ENCODE measurements at regions not wholly inside any gene's neighbourhood (a gene's known extent, or its start where the extent isn't known, plus 50 kb on each side); places are given as distances from the start of the nearest gene placed in this dataset.
"Not testable (repeated sequence)": the region's sequence is repeated elsewhere in the genome, so short reads cannot be mapped to it uniquely, and the experiment has no call there.

- ATAC-seq (replicated peaks in 1 of 4) (no peak), DNase-seq (no peak)
- Histone ChIP-seq H3K4me3 (ENCODE audit: control insufficient read depth in 1 of 2, extremely low read depth in 1 of 2, low read length in 1 of 2) (no peak overlapping the region), H3K27me3 (replicated peaks in 1 of 2; ENCODE audit: control insufficient read depth in 2 of 2, extremely low read depth in 1 of 2, insufficient read depth in 2 of 2, low read length in 1 of 2) (no peaks in the 10 kb centered on the region), H3K9me3 (no peaks in the 10 kb centered on the region), H3K36me3 (ENCODE audit: control insufficient read depth in 2 of 2, extremely low read depth in 1 of 2, insufficient read depth in 1 of 2, low read length in 1 of 2) (no peaks in the 10 kb centered on the region), H3K27ac (ENCODE audit: low read length) (no peak overlapping the region), H3K4me1 (ENCODE audit: control insufficient read depth in 1 of 2, extremely low read depth in 1 of 2, insufficient read depth in 2 of 2, low read length in 2 of 2) (no peaks in the 10 kb centered on the region)
- CTCF ChIA-PET, result no interaction called here
- POLR2A ChIA-PET, result no interaction called here
- WGBS (ENCODE audit: insufficient coverage), result no CpG with 5 or more reads among the region's 1 CpG
- no peak overlapping the region for H3K27ac Mint-ChIP-seq
- no peaks in the 10 kb centered on the region for H3K4me1 Mint-ChIP-seq
- H3K4me3 Mint-ChIP-seq, result no peak overlapping the region
- no peaks in the 10 kb centered on the region for H3K9me3 Mint-ChIP-seq
- H3K36me3 Mint-ChIP-seq, result peaks cover 1% of the 10 kb centered on the region
- no peaks in the 10 kb centered on the region for H3K27me3 Mint-ChIP-seq
Observed at GRCh38 chr6:126206504-126207246, 133.2 kb upstream of the CENPW start.

DNA sequence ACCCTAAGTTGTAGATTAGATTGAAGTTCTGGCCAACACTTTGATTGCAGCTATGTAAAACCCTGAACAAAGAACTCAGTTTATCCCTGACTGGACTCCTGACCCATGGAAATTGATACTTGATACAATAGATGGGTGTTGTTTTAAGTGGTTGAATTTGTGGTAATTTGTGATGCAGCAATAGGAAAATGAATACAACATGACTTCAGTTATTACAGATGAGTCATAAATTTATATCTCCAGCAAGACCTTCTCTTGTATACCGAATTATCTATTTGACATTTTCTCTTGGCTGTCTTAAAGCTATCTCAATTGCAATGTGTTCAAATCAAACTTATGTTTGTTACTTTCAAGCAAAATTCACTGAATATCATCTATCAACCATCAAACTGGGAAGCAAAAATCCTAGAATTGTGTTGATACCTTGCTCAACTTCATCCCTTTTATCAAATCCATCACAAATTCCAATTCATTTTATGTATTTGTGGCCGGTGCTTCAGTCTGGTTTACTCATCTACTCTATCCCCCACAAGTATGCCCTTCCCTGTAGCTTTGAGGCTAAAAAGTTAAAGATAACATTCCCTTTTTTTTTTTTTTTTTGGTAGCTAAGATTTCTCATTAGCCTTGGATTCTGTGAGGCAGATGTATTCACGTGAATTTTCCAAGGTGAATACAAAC is 129.4 kb upstream of the CENPW start:
- H3K36me3 ChIP-seq (ENCODE audit: control insufficient read depth in 2 of 2, extremely low read depth in 1 of 2, insufficient read depth in 1 of 2, low read length in 1 of 2), result no peaks in the 10 kb centered on the region
- H3K9me3 ChIP-seq, result no peaks in the 10 kb centered on the region
- CTCF ChIA-PET, result interaction anchor here in 1 of 2 donors (0.6 kb wide), 1 partner anchor 1217 kb away, joined by 3 read pairs; no protein-coding TSS in a partner anchor
- ATAC-seq (replicated peaks in 1 of 4) (no peak), DNase-seq (no peak)
- Mint-ChIP-seq H3K27ac (no peak overlapping the region), H3K36me3 (no peaks in the 10 kb centered on the region), H3K4me3 (no peak overlapping the region), H3K4me1 (no peaks in the 10 kb centered on the region), H3K9me3 (peaks cover 0 to 5% (median 0%) of the 10 kb centered on the region in 3 donors), H3K27me3 (no peaks in the 10 kb centered on the region)
- H3K27me3 ChIP-seq (replicated peaks in 1 of 2; ENCODE audit: control insufficient read depth in 2 of 2, extremely low read depth in 1 of 2, insufficient read depth in 2 of 2, low read length in 1 of 2), result no peaks in the 10 kb centered on the region
- POLR2A ChIA-PET, result no interaction called here
- no peaks in the 10 kb centered on the region for H3K4me1 ChIP-seq (ENCODE audit: control insufficient read depth in 1 of 2, extremely low read depth in 1 of 2, insufficient read depth in 2 of 2, low read length in 2 of 2)
- H3K27ac ChIP-seq (ENCODE audit: low read length), result no peak overlapping the region
- WGBS (ENCODE audit: insufficient coverage), result 80% methylated on average over 1 of the region's 3 CpGs
- no peak overlapping the region for H3K4me3 ChIP-seq (ENCODE audit: control insufficient read depth in 1 of 2, extremely low read depth in 1 of 2, low read length in 1 of 2)

DNA sequence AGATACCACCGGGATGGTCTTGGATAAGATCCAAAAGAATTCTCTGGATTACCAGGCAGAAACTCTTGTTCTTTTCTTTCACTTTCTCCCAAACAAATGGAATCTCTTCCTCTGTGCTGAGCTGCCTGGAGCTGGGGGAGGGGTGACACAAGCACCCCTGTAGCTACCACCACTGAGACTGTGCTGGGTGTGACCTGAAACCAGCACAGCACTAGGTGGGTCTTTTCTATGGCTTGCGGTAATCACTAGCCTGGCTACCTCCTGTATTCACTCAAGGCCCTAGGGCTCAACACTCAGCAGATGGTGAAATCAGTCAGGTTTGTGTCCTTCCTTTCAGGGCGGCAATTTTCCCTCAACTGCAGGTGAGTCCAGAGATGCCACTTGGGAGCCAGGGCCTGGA is 122.4 kb upstream of the CENPW start:
- no peaks in the 10 kb centered on the region for H3K4me1 Mint-ChIP-seq
- CTCF ChIA-PET, result no interaction called here

DNA sequence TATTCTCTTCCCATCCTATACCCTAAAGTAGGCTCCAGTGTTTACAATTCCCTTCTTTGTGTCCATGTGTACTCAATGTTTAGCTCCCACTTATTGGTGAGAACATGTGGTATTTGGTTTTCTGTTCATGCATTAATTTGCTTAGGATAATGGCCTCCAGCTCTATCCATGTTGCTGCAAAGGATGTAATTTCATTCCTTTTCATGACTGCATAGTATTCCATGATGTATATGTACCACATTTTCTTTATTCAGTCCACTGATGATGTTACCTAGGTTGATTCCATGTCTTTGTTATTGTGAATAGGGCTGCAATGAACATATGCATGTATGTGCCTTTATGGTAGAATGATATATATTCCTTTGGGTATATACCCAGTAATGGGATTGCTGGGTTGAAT is 119.0 kb upstream of the CENPW start:
- not testable (repeated sequence) for H3K36me3 ChIP-seq (ENCODE audit: control insufficient read depth in 2 of 2, extremely low read depth in 1 of 2, insufficient read depth in 1 of 2, low read length in 1 of 2); H3K4me1 Mint-ChIP-seq

More for the DNA sequence above, 122.4 kb upstream of the CENPW start:
- Histone ChIP-seq H3K4me3 (ENCODE audit: control insufficient read depth in 1 of 2, extremely low read depth in 1 of 2, low read length in 1 of 2) (no peak overlapping the region), H3K4me1 (ENCODE audit: control insufficient read depth in 1 of 2, extremely low read depth in 1 of 2, insufficient read depth in 2 of 2, low read length in 2 of 2) (no peaks in the 10 kb centered on the region), H3K27ac (ENCODE audit: low read length) (no peak overlapping the region), H3K9me3 (no peaks in the 10 kb centered on the region), H3K27me3 (replicated peaks in 1 of 2; ENCODE audit: control insufficient read depth in 2 of 2, extremely low read depth in 1 of 2, insufficient read depth in 2 of 2, low read length in 1 of 2) (no peaks in the 10 kb centered on the region), H3K36me3 (ENCODE audit: control insufficient read depth in 2 of 2, extremely low read depth in 1 of 2, insufficient read depth in 1 of 2, low read length in 1 of 2) (no peaks in the 10 kb centered on the region)
- 67% methylated on average over 1 of the region's 3 CpGs for WGBS (ENCODE audit: insufficient coverage)
- DNase-seq (no peak), ATAC-seq (replicated peaks in 1 of 4) (no peak)
- H3K9me3 Mint-ChIP-seq, result peaks cover 3 to 10% (median 4%) of the 10 kb centered on the region in 3 donors
- H3K36me3 Mint-ChIP-seq, result peaks cover 28% of the 10 kb centered on the region
- no peaks in the 10 kb centered on the region for H3K27me3 Mint-ChIP-seq
- POLR2A ChIA-PET, result no interaction called here
- no peak overlapping the region for H3K4me3 Mint-ChIP-seq
- no peak overlapping the region for H3K27ac Mint-ChIP-seq

DNA sequence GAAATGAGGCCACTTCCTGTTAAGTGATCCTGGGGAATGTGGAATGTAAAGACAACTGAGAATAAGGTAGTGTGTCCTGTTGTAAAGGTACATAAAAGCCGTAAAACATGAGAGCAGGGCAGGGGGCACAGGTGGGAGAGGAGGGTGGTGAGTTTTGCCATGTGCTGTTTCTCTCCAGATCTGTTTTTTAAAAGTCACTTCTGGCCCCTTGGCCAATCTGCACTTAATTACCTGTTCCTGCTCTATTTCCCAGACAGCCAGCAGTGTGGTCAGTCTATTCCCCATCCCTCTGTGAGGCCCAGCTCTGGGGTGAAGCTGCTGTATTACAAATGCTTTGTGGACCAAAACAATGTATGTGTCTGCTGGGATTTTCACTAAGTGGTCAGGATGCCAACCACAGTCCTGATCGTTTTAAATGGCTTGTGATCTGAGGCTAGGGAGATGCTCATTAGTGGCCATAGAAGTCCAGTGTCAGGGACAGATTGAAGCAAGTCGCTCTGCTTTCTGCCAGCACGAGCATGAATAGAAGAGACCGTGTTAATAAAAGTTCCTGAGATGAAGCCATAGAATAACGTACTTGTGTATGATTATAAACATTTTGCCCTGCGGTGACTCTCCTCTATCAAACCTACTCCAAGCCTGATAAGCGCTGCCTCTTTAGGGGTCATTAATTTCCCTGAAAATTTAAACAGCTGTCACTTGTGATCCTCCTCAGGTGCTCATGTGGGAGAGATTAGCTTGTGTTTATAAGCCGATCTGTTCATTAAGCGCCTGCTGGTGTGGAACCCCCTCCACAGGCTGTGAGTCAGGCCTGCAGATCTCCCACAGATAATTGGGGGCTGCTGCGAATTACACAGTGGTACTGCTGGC is 111.8 kb upstream of the CENPW start:
- H3K9me3 ChIP-seq, result no peaks in the 10 kb centered on the region
- no peak overlapping the region for H3K27ac ChIP-seq (ENCODE audit: low read length)
- H3K4me3 ChIP-seq (ENCODE audit: control insufficient read depth in 1 of 2, extremely low read depth in 1 of 2, low read length in 1 of 2), result no peak overlapping the region
- Mint-ChIP-seq H3K4me3 (no peak overlapping the region), H3K27me3 (no peaks in the 10 kb centered on the region), H3K27ac (no peak overlapping the region), H3K9me3 (no peaks in the 10 kb centered on the region), H3K4me1 (no peaks in the 10 kb centered on the region), H3K36me3 (peaks cover 7% of the 10 kb centered on the region)
- DNase-seq (no peak), ATAC-seq (replicated peaks in 1 of 4) (no peak)
- no peaks in the 10 kb centered on the region for H3K27me3 ChIP-seq (replicated peaks in 1 of 2; ENCODE audit: control insufficient read depth in 2 of 2, extremely low read depth in 1 of 2, insufficient read depth in 2 of 2, low read length in 1 of 2)
- ChIA-PET CTCF (interaction anchor here in 1 of 2 donors (0.9 kb wide), 1 partner anchor 9 kb away, joined by 3 read pairs; no protein-coding TSS in a partner anchor), POLR2A (no interaction called here)
- no peaks in the 10 kb centered on the region for H3K36me3 ChIP-seq (ENCODE audit: control insufficient read depth in 2 of 2, extremely low read depth in 1 of 2, insufficient read depth in 1 of 2, low read length in 1 of 2)
- H3K4me1 ChIP-seq (ENCODE audit: control insufficient read depth in 1 of 2, extremely low read depth in 1 of 2, insufficient read depth in 2 of 2, low read length in 2 of 2), result no peaks in the 10 kb centered on the region
- 86% methylated on average over 2 of the region's 11 CpGs for WGBS (ENCODE audit: insufficient coverage)

More for the DNA sequence above, 119.0 kb upstream of the CENPW start:
- DNase-seq; H3K4me1 ChIP-seq (ENCODE audit: control insufficient read depth in 1 of 2, extremely low read depth in 1 of 2, insufficient read depth in 2 of 2, low read length in 2 of 2); H3K4me3 Mint-ChIP-seq; H3K9me3 Mint-ChIP-seq; H3K4me3 ChIP-seq (ENCODE audit: control insufficient read depth in 1 of 2, extremely low read depth in 1 of 2, low read length in 1 of 2); H3K27ac ChIP-seq (ENCODE audit: low read length); POLR2A ChIA-PET; ATAC-seq (replicated peaks in 1 of 4); H3K27me3 ChIP-seq (replicated peaks in 1 of 2; ENCODE audit: control insufficient read depth in 2 of 2, extremely low read depth in 1 of 2, insufficient read depth in 2 of 2, low read length in 1 of 2); H3K9me3 ChIP-seq; H3K27ac Mint-ChIP-seq; H3K27me3 Mint-ChIP-seq: not testable (repeated sequence)
- CTCF ChIA-PET, result interaction anchor here in 1 of 2 donors (0.6 kb wide), 1 partner anchor 360 kb away, joined by 9 read pairs; no protein-coding TSS in a partner anchor
- H3K36me3 Mint-ChIP-seq, result peaks cover 35% of the 10 kb centered on the region

GRCh38 chr6:126232671-126233070 is 107.2 kb upstream of the CENPW start:
- Mint-ChIP-seq H3K36me3 (peaks cover 3% of the 10 kb centered on the region), H3K4me3 (no peak overlapping the region), H3K4me1 (no peaks in the 10 kb centered on the region), H3K27me3 (no peaks in the 10 kb centered on the region), H3K9me3 (peaks cover 0 to 3% (median 0%) of the 10 kb centered on the region in 3 donors), H3K27ac (no peak overlapping the region)
- CTCF ChIA-PET, result no interaction called here
- WGBS (ENCODE audit: insufficient coverage), result no CpG with 5 or more reads among the region's 2 CpGs
- H3K27me3 ChIP-seq (replicated peaks in 1 of 2; ENCODE audit: control insufficient read depth in 2 of 2, extremely low read depth in 1 of 2, insufficient read depth in 2 of 2, low read length in 1 of 2), result no peaks in the 10 kb centered on the region
- POLR2A ChIA-PET, result no interaction called here
- H3K4me3 ChIP-seq (ENCODE audit: control insufficient read depth in 1 of 2, extremely low read depth in 1 of 2, low read length in 1 of 2), result no peak overlapping the region
- ATAC-seq (replicated peaks in 1 of 4) (no peak), DNase-seq (no peak)
- no peaks in the 10 kb centered on the region for H3K4me1 ChIP-seq (ENCODE audit: control insufficient read depth in 1 of 2, extremely low read depth in 1 of 2, insufficient read depth in 2 of 2, low read length in 2 of 2)
- no peaks in the 10 kb centered on the region for H3K9me3 ChIP-seq
- no peaks in the 10 kb centered on the region for H3K36me3 ChIP-seq (ENCODE audit: control insufficient read depth in 2 of 2, extremely low read depth in 1 of 2, insufficient read depth in 1 of 2, low read length in 1 of 2)
- no peak overlapping the region for H3K27ac ChIP-seq (ENCODE audit: low read length)
